ENCODE measurements at regions not wholly inside any gene's neighbourhood (a gene's known extent, or its start where the extent isn't known, plus 50 kb on each side); places are given as distances from the start of the nearest gene placed in this dataset.

GRCh38 chr16:79466111-79466510 is 134.4 kb downstream of the MAF start:
- no peak overlapping the region for H3K4me3 ChIP-seq (ENCODE audit: low read depth, low read length)
- no peak overlapping the region for H4K8ac ChIP-seq (ENCODE audit: low read depth, low read length)
- H3K79me2 ChIP-seq (ENCODE audit: control insufficient read depth, insufficient read depth, low read length, poor library complexity): no peaks in the 10 kb centered on the region
- no peaks in the 10 kb centered on the region for H3K4me1 ChIP-seq (ENCODE audit: control insufficient read depth in 1 of 2, insufficient read depth in 2 of 2, low read length in 2 of 2)
- H3K4me2 ChIP-seq (ENCODE audit: low read length): no peak overlapping the region
- H3K14ac ChIP-seq (ENCODE audit: low read length): no peak overlapping the region
- H2BK12ac ChIP-seq (ENCODE audit: low read length): no peak overlapping the region
- H3K9me3 ChIP-seq (ENCODE audit: insufficient read depth, low read depth, low read length): peaks cover 2% of the 10 kb centered on the region
- DNase-seq: peak; percentile 2 to 53
- H3K79me1 ChIP-seq (ENCODE audit: low read length): no peaks in the 10 kb centered on the region
- H3K9ac ChIP-seq (ENCODE audit: low read length): no peak overlapping the region
- H3K27me3 ChIP-seq (ENCODE audit: insufficient read depth, low read length): no peaks in the 10 kb centered on the region
- H2AFZ ChIP-seq (ENCODE audit: insufficient read depth, low read length, poor library complexity): no peak overlapping the region
- H3K27ac ChIP-seq (ENCODE audit: low read depth, low read length): no peak overlapping the region
- H2AK5ac ChIP-seq (ENCODE audit: low read length): no peak overlapping the region
- H3K36me3 ChIP-seq (ENCODE audit: control insufficient read depth in 1 of 2, insufficient read depth in 2 of 2, low read length in 2 of 2): no peaks in the 10 kb centered on the region
- no peak overlapping the region for H4K91ac ChIP-seq (ENCODE audit: low read depth, low read length)
- H3K4ac ChIP-seq (ENCODE audit: low read depth, low read length): no peak overlapping the region
- H3K23ac ChIP-seq (ENCODE audit: low read length): no peak overlapping the region
- H3K18ac ChIP-seq (ENCODE audit: low read length): no peak overlapping the region
- no CpG with 5 or more reads among the region's 2 CpGs for WGBS (ENCODE audit: extremely low coverage, insufficient coverage, insufficient read length)
- H2BK5ac ChIP-seq (ENCODE audit: low read depth, low read length, poor library complexity): no peak overlapping the region
- no peak overlapping the region for H2BK120ac ChIP-seq (ENCODE audit: insufficient read depth, low read length, poor library complexity)
- no peak overlapping the region for H4K12ac ChIP-seq (ENCODE audit: low read depth, low read length)

GRCh38 chr16:79463841-79464240 is 136.7 kb downstream of the MAF start:
- no peak overlapping the region for H2BK12ac ChIP-seq (ENCODE audit: low read length)
- no peak overlapping the region for H2AFZ ChIP-seq (ENCODE audit: insufficient read depth, low read length, poor library complexity)
- no peak overlapping the region for H3K27ac ChIP-seq (ENCODE audit: low read depth, low read length)
- H4K8ac ChIP-seq (ENCODE audit: low read depth, low read length): no peak overlapping the region
- no peak overlapping the region for H2BK120ac ChIP-seq (ENCODE audit: insufficient read depth, low read length, poor library complexity)
- H2BK5ac ChIP-seq (ENCODE audit: low read depth, low read length, poor library complexity): no peak overlapping the region
- no peak overlapping the region for H3K23ac ChIP-seq (ENCODE audit: low read length)
- no peaks in the 10 kb centered on the region for H3K79me2 ChIP-seq (ENCODE audit: control insufficient read depth, insufficient read depth, low read length, poor library complexity)
- H3K14ac ChIP-seq (ENCODE audit: low read length): no peak overlapping the region
- H3K4me1 ChIP-seq (ENCODE audit: control insufficient read depth in 1 of 2, insufficient read depth in 2 of 2, low read length in 2 of 2): no peaks in the 10 kb centered on the region
- no peak overlapping the region for H2AK5ac ChIP-seq (ENCODE audit: low read length)
- H4K91ac ChIP-seq (ENCODE audit: low read depth, low read length): no peak overlapping the region
- no peak overlapping the region for H4K12ac ChIP-seq (ENCODE audit: low read depth, low read length)
- H3K4me2 ChIP-seq (ENCODE audit: low read length): no peak overlapping the region
- no peaks in the 10 kb centered on the region for H3K79me1 ChIP-seq (ENCODE audit: low read length)
- WGBS (ENCODE audit: extremely low coverage, insufficient coverage, insufficient read length): no CpG with 5 or more reads among the region's 5 CpGs
- peaks cover 2% of the 10 kb centered on the region for H3K9me3 ChIP-seq (ENCODE audit: insufficient read depth, low read depth, low read length)
- no peak overlapping the region for H3K18ac ChIP-seq (ENCODE audit: low read length)
- no peaks in the 10 kb centered on the region for H3K36me3 ChIP-seq (ENCODE audit: control insufficient read depth in 1 of 2, insufficient read depth in 2 of 2, low read length in 2 of 2)
- H3K4ac ChIP-seq (ENCODE audit: low read depth, low read length): no peak overlapping the region
- H3K27me3 ChIP-seq (ENCODE audit: insufficient read depth, low read length): no peaks in the 10 kb centered on the region
- H3K4me3 ChIP-seq (ENCODE audit: low read depth, low read length): no peak overlapping the region
- no peak overlapping the region for H3K9ac ChIP-seq (ENCODE audit: low read length)
- DNase-seq: no peak

- no peak overlapping the region for H3K23ac ChIP-seq (ENCODE audit: low read length)
- DNase-seq: no peak
- no peak overlapping the region for H4K8ac ChIP-seq (ENCODE audit: low read depth, low read length)
- no peak overlapping the region for H2BK5ac ChIP-seq (ENCODE audit: low read depth, low read length, poor library complexity)
- H2AFZ ChIP-seq (ENCODE audit: insufficient read depth, low read length, poor library complexity): no peak overlapping the region
- no peaks in the 10 kb centered on the region for H3K27me3 ChIP-seq (ENCODE audit: insufficient read depth, low read length)
- H2AK5ac ChIP-seq (ENCODE audit: low read length): no peak overlapping the region
- no CpG with 5 or more reads among the region's 4 CpGs for WGBS (ENCODE audit: extremely low coverage, insufficient coverage, insufficient read length)
- no peaks in the 10 kb centered on the region for H3K79me2 ChIP-seq (ENCODE audit: control insufficient read depth, insufficient read depth, low read length, poor library complexity)
- H3K4me1 ChIP-seq (ENCODE audit: control insufficient read depth in 1 of 2, insufficient read depth in 2 of 2, low read length in 2 of 2): no peaks in the 10 kb centered on the region
- no peak overlapping the region for H3K9ac ChIP-seq (ENCODE audit: low read length)
- no peak overlapping the region for H3K18ac ChIP-seq (ENCODE audit: low read length)
- H3K4ac ChIP-seq (ENCODE audit: low read depth, low read length): no peak overlapping the region
- no peak overlapping the region for H4K91ac ChIP-seq (ENCODE audit: low read depth, low read length)
- no peak overlapping the region for H3K4me2 ChIP-seq (ENCODE audit: low read length)
- no peak overlapping the region for H4K12ac ChIP-seq (ENCODE audit: low read depth, low read length)
- H2BK12ac ChIP-seq (ENCODE audit: low read length): no peak overlapping the region
- no peaks in the 10 kb centered on the region for H3K36me3 ChIP-seq (ENCODE audit: control insufficient read depth in 1 of 2, insufficient read depth in 2 of 2, low read length in 2 of 2)
- no peak overlapping the region for H3K27ac ChIP-seq (ENCODE audit: low read depth, low read length)
- no peak overlapping the region for H2BK120ac ChIP-seq (ENCODE audit: insufficient read depth, low read length, poor library complexity)
- H3K9me3 ChIP-seq (ENCODE audit: insufficient read depth, low read depth, low read length): no peaks in the 10 kb centered on the region
- no peaks in the 10 kb centered on the region for H3K79me1 ChIP-seq (ENCODE audit: low read length)
- no peak overlapping the region for H3K4me3 ChIP-seq (ENCODE audit: low read depth, low read length)
- no peak overlapping the region for H3K14ac ChIP-seq (ENCODE audit: low read length)
Measured at GRCh38 chr16:79456036-79456435, 144.5 kb downstream of the MAF start.

GRCh38 chr16:79452671-79453070 is 147.9 kb downstream of the MAF start:
- Histone ChIP-seq H2BK12ac (ENCODE audit: low read length) (no peak overlapping the region), H3K4me1 (ENCODE audit: control insufficient read depth in 1 of 2, insufficient read depth in 2 of 2, low read length in 2 of 2) (no peaks in the 10 kb centered on the region), H2AK5ac (ENCODE audit: low read length) (no peak overlapping the region), H2AFZ (ENCODE audit: insufficient read depth, low read length, poor library complexity) (no peak overlapping the region), H3K79me1 (ENCODE audit: low read length) (no peaks in the 10 kb centered on the region), H3K14ac (ENCODE audit: low read length) (no peak overlapping the region), H3K9ac (ENCODE audit: low read length) (no peak overlapping the region), H4K91ac (ENCODE audit: low read depth, low read length) (no peak overlapping the region), H3K18ac (ENCODE audit: low read length) (no peak overlapping the region), H3K23ac (ENCODE audit: low read length) (no peak overlapping the region), H3K36me3 (ENCODE audit: control insufficient read depth in 1 of 2, insufficient read depth in 2 of 2, low read length in 2 of 2) (no peaks in the 10 kb centered on the region), H3K79me2 (ENCODE audit: control insufficient read depth, insufficient read depth, low read length, poor library complexity) (no peaks in the 10 kb centered on the region), H3K4ac (ENCODE audit: low read depth, low read length) (no peak overlapping the region), H3K27me3 (ENCODE audit: insufficient read depth, low read length) (no peaks in the 10 kb centered on the region), H4K8ac (ENCODE audit: low read depth, low read length) (no peak overlapping the region), H3K9me3 (ENCODE audit: insufficient read depth, low read depth, low read length) (no peaks in the 10 kb centered on the region), H2BK120ac (ENCODE audit: insufficient read depth, low read length, poor library complexity) (no peak overlapping the region), H4K12ac (ENCODE audit: low read depth, low read length) (no peak overlapping the region), H2BK5ac (ENCODE audit: low read depth, low read length, poor library complexity) (no peak overlapping the region), H3K27ac (ENCODE audit: low read depth, low read length) (no peak overlapping the region), H3K4me3 (ENCODE audit: low read depth, low read length) (no peak overlapping the region), H3K4me2 (ENCODE audit: low read length) (no peak overlapping the region)
- WGBS (ENCODE audit: extremely low coverage, insufficient coverage, insufficient read length): no CpG with 5 or more reads among the region's 8 CpGs
- no peak for DNase-seq

Measured in trophoblast cell (in vitro differentiated cells and primary cell).